Ishikawa (cell line): ENCODE measurements at regions not wholly inside any gene's neighbourhood (a gene's known extent, or its start where the extent isn't known, plus 50 kb on each side); places are given as distances from the start of the nearest gene placed in this dataset.

ENCODE experiments used
- CEBPB ChIP-seq: IDR thresholded peaks from 2 replicates; pipeline ENCODE4 v1.6.1; 2012
- CREB1 ChIP-seq: IDR thresholded peaks from 2 replicates; pipeline ENCODE4 v1.6.1; 2012; ENCODE audit warnings: low read depth
- EGR1 ChIP-seq: IDR thresholded peaks from 2 replicates; pipeline ENCODE4 v1.6.1; 2012
- EP300 ChIP-seq: IDR thresholded peaks from 2 replicates; pipeline ENCODE4 v1.6.1; 2012; ENCODE audit warnings: borderline replicate concordance
- FOXM1 ChIP-seq: IDR thresholded peaks from 2 replicates; pipeline ENCODE4 v1.6.1; 2012; ENCODE audit warnings: low read depth, borderline replicate concordance
- NFIC ChIP-seq: IDR thresholded peaks from 2 replicates; pipeline ENCODE4 v1.6.1; 2012
- RAD21 ChIP-seq: IDR thresholded peaks from 2 replicates; pipeline ENCODE4 v1.6.1; 2012; ENCODE audit warnings: low read depth
- TAF1 ChIP-seq: IDR thresholded peaks from 2 replicates; pipeline ENCODE4 v1.6.1; 2012; ENCODE audit warnings: low read depth, mild to moderate bottlenecking
- TCF12 ChIP-seq: IDR thresholded peaks from 2 replicates; pipeline ENCODE4 v1.6.1; 2012; ENCODE audit warnings: low read depth
- TEAD4 ChIP-seq: IDR thresholded peaks from 2 replicates; pipeline ENCODE4 v1.6.1; 2012
- YY1 ChIP-seq: IDR thresholded peaks from 2 replicates; pipeline ENCODE4 v1.6.1; 2012; ENCODE audit warnings: low read depth
- ZBTB7A ChIP-seq: IDR thresholded peaks from 2 replicates; pipeline ENCODE4 v1.6.1; 2012; ENCODE audit warnings: low read depth
- TF ChIP-seq, protein P1 (sequence below): IDR thresholded peaks from 2 replicates; pipeline ENCODE4 v1.6.1; 2012
- TF ChIP-seq, protein P2 (sequence below): IDR thresholded peaks from 2 replicates; pipeline ENCODE4 v1.6.1; 2012; ENCODE audit warnings: low read depth, mild to moderate bottlenecking
- TF ChIP-seq, protein P3 (sequence below): IDR thresholded peaks from 2 replicates; pipeline ENCODE4 v1.6.1; 2012

DNA sequence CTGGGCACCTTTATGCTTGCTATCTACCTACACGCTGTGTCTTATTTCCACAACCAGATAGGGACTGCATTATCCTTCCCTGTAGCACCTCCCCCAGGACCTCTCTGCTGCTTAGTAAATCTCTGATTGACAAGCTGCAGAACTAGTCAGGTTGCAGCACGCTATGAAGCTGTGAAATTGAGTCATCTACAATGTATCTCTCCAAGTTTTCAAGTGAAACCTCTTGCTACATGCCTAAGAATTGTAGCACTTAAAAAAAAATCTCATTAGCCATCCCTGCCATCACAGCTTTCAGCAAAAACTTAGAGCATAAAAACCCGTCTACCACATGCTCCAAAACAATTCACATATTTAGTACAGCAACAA is 69.7 kb upstream of the FGFR2 start:
- TF ChIP-seq TAF1 (no peak), TEAD4 (no peak), ZBTB7A (no peak), YY1 (no peak), EGR1 (no peak), EP300 (no peak), FOXM1 (no peak), RAD21 (no peak)
- TF ChIP-seq, protein P1, sequence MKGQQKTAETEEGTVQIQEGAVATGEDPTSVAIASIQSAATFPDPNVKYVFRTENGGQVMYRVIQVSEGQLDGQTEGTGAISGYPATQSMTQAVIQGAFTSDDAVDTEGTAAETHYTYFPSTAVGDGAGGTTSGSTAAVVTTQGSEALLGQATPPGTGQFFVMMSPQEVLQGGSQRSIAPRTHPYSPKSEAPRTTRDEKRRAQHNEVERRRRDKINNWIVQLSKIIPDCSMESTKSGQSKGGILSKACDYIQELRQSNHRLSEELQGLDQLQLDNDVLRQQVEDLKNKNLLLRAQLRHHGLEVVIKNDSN = no peak

DNA sequence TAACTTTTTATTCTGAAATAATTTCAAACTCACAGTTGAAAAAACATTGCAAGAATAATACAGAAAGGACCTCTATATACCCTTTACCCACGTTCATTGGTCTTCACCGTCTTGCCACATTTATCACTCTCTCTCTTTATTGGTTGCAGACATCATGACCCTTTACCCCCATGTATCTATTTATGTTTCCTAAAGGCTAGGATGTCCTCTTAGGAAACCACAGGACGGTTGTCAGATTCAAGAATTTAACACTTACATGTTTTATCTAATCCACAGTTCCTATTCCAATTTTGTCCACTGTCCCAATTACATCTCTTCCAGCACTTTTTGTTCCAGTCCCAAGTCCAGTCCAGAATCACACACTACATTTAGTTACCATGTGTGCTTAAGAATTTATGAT is 67.6 kb upstream of the FGFR2 start:
- no peak for TF ChIP-seq FOXM1

DNA sequence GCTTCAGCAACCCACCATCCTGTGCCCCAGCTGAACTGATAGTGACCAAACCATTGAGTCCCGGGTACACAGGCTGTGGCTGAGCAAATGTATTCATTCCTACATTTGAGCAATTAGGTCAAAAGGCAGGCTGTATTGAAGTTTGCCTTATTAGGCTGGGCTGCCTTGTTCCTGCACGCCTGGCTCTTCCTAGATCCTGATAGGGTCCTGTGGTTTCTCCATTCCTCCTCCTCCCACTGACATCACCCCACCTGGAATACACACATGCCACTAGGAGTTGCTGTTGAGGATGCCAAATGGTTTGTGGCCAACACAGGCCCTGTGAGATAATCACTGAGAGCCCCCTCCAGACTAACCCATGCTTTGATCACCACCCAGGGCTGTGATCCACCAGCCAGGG is 66.4 kb upstream of the FGFR2 start:
- TF ChIP-seq ZBTB7A = no peak

DNA sequence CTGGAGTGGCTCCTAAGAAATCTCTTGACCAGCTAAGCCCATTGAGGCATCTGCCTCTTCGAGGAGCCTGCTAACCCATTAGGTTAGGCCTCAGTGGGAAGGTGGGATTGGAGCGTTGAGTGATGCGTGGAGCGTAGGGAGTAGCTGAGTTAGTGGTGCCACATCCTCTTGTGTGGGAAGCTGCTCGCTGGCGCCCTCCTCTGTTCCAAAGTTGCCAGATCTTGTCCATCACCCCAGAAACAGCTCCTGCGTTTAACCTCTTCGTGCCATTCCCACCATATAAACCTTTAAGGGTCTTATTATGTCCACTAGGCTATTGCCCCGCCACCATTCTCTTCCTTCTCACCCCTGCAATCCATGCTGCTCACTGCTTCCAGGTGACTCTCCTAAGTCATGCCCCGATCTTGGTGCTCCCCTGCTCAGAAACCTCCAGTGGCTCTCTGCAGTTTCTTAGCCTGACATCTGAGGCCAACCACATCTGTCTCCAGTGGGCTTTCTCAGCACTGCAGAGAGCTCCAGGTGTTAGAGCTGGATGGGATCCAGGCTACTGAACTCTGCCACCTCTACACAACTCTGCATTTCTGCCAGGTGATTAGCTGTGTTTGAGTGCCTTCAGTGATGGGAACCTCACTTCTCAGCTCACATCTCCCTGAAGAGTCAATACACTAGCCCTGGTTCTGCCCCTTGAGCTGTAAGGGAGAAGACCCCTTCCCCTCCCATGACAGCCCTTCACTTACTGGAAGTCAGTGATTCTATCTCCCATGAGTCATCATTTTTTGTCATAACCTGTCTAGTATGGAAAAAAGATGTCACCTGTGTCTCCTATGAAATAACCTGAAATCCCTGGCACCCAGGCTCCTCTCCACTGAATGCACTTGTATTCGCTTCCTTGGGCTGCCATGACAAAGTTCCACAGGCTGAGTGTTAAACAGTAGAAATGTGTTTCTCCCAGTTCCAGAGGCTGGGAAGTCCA is 65.0 kb upstream of the FGFR2 start:
- TF ChIP-seq, protein P2, sequence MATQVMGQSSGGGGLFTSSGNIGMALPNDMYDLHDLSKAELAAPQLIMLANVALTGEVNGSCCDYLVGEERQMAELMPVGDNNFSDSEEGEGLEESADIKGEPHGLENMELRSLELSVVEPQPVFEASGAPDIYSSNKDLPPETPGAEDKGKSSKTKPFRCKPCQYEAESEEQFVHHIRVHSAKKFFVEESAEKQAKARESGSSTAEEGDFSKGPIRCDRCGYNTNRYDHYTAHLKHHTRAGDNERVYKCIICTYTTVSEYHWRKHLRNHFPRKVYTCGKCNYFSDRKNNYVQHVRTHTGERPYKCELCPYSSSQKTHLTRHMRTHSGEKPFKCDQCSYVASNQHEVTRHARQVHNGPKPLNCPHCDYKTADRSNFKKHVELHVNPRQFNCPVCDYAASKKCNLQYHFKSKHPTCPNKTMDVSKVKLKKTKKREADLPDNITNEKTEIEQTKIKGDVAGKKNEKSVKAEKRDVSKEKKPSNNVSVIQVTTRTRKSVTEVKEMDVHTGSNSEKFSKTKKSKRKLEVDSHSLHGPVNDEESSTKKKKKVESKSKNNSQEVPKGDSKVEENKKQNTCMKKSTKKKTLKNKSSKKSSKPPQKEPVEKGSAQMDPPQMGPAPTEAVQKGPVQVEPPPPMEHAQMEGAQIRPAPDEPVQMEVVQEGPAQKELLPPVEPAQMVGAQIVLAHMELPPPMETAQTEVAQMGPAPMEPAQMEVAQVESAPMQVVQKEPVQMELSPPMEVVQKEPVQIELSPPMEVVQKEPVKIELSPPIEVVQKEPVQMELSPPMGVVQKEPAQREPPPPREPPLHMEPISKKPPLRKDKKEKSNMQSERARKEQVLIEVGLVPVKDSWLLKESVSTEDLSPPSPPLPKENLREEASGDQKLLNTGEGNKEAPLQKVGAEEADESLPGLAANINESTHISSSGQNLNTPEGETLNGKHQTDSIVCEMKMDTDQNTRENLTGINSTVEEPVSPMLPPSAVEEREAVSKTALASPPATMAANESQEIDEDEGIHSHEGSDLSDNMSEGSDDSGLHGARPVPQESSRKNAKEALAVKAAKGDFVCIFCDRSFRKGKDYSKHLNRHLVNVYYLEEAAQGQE = no peak
- TF ChIP-seq RAD21 (peak; percentile 84), FOXM1 (no peak), TCF12 (no peak), EP300 (no peak)

DNA sequence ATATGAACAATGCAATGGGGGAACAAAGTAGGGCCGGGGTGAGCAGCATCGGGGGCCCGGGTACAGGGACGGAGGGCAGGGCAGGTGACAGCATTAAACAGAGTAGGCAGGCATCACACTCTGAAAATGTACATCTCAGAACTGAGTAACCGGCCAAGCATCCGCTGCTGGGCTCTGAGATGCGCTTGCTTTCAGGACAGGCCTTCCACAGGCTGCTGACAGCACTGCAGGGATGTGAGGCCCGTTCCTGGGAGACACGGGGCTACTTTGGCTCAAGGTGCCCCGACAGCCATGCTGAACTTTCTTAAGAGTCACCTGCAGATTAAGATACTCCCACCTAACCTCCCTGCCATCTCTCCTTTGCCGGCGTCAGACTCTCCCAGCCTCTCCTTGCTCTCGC is 64.3 kb upstream of the FGFR2 start:
- TF ChIP-seq YY1 = no peak
- TF ChIP-seq CREB1 = no peak
- no peak for TF ChIP-seq TEAD4
- no peak for TF ChIP-seq TCF12
- TF ChIP-seq TAF1 = no peak
- TF ChIP-seq, protein P3, sequence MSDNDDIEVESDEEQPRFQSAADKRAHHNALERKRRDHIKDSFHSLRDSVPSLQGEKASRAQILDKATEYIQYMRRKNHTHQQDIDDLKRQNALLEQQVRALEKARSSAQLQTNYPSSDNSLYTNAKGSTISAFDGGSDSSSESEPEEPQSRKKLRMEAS = no peak
- TF ChIP-seq, protein P2 = no peak
- no peak for TF ChIP-seq ZBTB7A
- no peak for TF ChIP-seq CEBPB
- TF ChIP-seq FOXM1 = no peak

DNA sequence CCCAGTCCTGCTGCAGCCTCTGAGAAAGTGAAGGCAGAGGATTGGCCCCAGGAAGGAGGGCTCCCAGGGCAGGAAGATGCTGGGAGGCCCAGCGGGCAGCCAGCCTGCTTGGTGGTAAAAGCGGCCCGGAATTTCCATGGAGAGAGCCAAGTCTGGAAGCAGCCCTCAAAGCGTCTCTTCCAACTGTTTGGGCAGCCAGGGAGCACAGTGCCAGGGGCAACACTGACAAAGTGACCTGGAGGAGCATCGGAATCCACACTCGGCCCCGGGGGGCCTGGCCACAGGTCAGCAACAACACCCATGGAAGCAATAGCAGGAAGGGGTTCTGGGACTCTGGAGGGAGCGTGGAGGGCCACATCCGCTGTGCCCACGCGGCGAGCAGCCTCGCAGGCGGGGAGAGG is 63.2 kb upstream of the FGFR2 start:
- TF ChIP-seq YY1 (no peak), CEBPB (no peak), TAF1 (no peak), EP300 (no peak), EGR1 (no peak), RAD21 (no peak), NFIC (no peak), TEAD4 (no peak), FOXM1 (no peak), CREB1 (no peak), ZBTB7A (no peak), TCF12 (no peak)
- TF ChIP-seq, protein P3 = no peak
- TF ChIP-seq, protein P2 = no peak
- TF ChIP-seq, protein P1 = no peak
